GM03348 (cell line): ENCODE measurements at regions not wholly inside any gene's neighbourhood (a gene's known extent, or its start where the extent isn't known, plus 50 kb on each side); places are given as distances from the start of the nearest gene placed in this dataset.
"Not testable (repeated sequence)": the region's sequence is repeated elsewhere in the genome, so short reads cannot be mapped to it uniquely, and the experiment has no call there.

ENCODE experiments used
- DNase-seq: peaks from one replicate; pipeline ENCODE4 v3.0.0; 2012; ENCODE audit warnings: low spot score

DNA sequence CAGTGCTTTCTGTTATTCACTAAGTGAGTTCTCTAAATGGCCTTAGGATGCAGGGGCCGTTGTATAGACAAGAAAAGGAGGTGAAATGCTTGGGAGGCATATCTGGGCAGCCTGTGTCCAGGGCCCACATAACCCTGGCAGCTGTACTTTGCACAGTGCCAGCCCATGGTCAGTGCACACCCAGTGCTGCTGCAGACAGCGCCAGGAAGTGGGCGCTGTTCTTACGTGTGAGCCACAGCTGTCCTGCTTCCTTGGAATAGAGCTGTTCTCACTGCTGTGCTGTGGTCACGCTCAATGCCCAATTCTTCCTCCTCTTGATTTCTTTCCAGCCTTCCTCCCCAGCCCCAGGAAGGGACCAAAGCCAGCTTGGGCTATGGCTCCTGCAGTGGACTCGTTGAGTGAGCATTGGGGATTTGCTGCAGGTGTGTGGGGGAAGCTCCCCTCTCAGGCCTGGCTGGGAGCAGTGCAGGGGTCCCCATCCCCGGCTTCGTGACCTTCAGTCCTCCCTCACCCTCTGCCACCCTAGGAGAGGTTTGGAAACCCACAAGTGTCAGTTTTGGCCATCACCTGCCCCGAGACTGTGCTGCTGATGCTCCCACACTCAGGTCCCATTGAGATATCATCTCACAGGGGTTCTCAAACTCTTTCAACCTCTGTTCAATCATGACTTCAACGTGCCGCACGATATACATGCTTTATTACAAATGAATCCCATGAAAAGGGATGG is 246.8 kb upstream of the EXOC2 start:
- DNase-seq: no peak

DNA sequence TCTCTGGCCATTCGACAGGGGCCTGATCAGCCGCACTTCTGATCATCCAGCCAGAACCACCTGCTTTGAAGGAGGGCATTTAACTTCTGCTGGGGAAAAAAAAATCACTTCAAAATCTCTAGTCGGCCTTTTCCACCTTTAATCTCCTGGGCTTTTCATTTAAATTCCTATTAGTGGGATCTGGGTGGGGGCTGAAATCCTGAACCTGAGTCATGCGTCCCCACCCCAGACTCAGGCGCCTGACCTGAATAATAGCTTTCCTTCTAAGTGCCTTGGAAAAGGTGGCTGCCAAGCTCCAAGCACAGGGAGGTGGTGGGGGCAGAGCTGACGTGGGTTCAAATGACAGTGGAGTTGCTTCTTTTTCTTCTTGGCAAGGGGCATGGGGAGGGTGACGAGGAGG is 246.0 kb upstream of the EXOC2 start:
- DNase-seq: no peak

DNA sequence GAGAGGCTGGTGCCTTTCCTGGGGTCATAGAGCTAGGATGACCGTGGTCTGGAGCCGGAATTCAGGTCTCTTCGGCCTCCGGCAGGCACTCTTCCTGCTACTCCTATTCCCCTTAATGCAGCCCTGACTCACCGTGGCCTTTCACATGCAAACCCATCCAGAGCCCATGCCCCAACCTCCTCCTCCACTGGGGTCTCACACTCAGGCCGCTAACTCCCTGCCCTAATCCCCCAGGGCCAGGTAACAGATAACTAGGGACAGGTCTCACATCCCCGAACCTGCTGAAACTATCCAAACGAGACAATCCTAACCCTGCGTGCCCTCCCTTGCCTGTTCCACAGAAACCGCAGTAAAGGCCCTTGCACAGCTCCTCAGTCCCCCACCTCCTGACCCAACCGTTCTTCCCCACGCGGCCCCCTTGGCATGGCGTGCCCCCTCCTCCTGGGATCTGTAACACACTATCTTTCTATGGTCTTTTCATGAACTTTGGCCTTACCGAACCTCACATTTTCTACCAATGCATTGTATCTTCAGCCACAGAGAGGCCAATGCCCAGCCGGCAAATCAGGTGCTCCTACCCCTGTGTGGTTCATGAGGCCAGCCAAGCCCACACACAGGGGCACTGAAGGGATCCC is 245.4 kb upstream of the EXOC2 start:
- DNase-seq: no peak

DNA sequence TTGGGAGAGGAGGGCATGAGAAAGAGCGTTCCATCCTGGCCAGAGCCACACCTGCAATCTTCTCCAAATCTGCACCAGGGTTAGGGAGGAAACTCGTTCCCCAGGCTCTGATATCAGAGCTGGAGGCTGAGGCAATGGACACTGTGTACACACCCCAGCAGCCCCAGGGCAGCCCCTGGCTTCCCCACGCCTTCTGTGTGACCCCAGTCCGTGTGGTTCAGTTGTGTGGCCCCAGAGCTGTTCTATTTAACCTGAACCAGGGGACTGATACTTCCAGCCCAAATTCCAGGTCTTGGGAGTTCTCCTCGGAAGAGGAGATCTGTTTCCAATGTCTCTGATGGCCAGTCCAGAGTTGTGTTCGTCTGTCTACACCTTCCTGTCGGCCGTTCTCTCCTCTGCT is 242.6 kb upstream of the EXOC2 start:
- DNase-seq: no peak

DNA sequence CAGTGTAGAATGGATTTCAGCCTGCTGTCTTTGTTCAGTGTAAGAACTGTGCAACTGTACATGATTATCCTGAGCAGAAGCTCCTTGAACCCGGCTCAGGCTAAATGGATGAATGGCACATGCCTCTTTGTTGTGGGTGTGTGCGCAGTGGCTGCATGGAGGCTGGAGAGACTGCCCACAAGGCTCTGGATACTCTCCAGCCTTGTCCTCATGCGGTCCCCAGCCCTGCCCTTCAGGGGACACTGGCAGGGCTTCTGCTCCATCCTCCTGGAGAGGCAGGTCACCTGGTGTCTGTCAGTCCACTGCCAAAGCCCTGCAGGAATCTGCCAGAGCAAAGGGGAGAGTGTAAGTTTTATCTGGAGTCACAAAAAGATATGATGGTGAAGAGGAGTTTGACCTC is 241.7 kb upstream of the EXOC2 start:
- DNase-seq: no peak

DNA sequence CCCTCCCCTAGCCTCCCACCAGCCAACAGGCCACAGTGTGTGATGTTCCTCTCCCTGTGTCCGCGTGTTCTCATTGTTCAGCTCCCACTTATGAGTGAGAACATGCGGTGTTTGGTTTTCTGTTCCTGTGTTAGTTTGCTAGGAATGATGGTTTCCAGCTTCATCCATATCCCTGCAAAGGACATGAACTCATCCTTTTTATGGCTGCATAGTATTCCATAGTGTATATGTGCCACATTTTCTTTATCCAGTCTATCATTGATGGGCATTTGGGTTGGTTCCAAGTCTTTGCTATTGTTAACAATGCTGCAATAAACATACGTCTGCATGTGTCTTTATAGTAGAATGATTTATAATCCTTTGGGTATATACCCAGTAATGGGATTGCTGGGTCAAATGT is 239.0 kb upstream of the EXOC2 start:
- DNase-seq: not testable (repeated sequence)

DNA sequence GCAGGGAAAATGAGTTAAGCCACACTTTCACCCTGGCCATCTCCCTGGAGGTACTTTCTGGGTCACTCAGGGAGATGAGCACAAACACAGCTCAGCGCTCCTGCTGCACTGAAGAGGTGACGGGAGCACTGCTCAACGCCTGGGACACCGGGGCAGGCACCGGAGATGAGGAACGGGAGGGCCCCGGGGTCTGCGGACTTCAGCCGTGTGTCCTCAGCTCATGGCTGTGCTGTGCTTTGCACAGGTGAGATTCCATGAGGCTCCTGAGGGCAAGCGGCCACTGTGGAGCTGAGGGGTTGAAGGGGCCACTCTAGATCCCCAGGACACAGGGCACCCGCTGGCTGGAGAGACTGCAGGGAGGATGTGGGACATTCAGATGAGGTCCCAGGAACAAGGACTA is 234.2 kb upstream of the EXOC2 start:
- DNase-seq: no peak

DNA sequence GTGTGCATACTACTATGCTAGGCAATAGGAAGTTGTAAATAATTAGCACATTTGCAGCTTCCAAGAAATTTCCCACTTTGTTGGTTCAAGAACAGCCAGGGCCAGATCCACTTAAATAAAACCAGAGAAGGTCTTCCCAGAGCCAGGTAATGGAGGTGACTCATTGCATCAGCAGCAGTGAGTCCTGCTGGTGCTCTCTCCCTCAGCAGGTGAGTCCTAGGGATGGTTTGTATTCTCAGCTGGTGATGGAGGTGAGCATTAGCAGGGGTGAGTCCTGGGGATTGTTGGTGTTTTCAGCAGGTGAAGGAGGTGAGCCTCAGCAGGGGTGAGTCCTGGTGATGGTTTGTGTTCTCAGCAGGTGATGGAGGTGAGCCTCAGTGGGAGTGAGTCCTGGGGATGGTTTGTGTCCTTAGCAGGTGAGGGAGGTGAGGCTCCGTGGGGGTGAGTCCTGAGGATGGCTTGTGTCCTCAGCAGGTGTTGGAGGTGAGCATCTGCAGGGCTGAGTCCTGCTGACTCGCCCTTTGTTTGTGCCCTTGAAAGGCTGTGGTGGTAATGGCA is 232.8 kb upstream of the EXOC2 start:
- no peak for DNase-seq

DNA sequence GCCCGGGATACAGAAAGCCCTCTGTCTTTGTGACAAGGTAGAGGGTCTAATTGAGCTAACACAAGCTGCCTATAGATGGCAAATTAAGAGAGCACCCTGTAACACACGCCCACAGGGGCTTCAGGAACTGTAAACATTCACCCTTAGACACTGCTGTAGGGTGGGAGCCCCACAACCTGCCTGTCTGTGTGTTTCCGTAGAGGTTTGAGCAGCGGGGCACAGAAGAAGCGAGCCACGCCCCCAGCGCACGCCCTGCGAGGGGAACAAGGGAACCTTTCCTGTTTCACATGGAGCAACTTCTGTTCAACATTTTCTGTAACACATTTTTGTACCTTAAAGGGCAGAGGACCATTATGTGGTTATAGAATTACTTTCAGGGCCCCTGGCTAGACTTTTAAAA is 231.7 kb upstream of the EXOC2 start:
- no peak for DNase-seq

DNA sequence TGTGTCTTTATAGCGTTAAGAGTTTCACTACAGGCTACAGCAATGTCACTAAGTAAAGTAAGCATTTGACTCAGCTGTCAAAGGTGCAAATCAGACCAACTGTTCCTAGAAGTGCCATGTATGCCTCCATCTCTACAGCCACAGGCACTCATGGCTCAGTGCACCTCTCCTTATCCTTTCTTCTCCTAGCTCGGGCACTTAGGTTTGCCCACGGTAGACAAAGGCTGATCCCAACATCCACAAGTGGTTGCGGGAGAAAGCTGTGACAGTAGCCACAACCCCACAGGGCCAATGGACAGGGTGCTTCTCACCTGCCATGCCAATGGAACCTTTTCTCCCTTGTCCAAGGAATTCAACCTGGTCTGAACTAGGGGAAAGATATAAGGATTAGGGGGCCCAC is 228.5 kb upstream of the EXOC2 start:
- DNase-seq: no peak

DNA sequence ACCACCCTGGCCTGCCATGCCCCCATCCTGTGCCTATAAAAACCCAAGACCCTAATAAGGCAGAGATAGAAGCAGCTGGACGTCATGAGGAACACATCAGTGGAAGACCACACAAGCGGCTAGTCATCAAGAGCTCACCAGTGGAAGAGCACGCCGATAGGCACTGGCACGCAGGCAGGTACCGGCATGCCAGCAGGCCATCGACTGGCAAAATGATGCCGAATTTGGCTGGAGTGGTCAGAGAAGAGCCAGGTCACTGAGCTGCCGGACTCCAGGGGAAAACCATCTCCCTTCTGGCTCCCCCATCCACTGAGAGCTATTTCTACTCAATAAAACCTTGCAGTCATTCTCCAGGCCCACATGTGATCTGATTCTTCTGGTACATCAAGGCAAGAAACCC is 227.6 kb upstream of the EXOC2 start:
- no peak for DNase-seq

DNA sequence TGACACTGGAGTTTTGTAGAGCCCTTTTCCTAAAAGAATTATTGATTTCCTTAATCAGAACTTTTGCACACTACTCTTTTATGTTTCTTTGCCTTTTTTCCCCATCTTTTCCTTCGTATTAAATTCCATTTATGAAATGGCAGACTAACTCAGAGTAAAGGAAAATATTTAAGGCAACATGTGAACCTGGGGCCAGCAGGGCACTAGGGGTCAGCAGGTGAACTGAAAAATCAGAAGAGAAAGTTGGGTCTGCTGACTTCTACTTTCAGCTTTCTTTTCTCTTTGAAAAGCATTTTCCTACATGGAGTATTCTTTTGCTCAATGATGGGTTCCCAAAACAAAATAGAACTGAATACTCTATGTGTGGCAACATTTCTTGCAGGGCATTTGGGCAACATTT is 226.6 kb upstream of the EXOC2 start:
- no peak for DNase-seq

DNA sequence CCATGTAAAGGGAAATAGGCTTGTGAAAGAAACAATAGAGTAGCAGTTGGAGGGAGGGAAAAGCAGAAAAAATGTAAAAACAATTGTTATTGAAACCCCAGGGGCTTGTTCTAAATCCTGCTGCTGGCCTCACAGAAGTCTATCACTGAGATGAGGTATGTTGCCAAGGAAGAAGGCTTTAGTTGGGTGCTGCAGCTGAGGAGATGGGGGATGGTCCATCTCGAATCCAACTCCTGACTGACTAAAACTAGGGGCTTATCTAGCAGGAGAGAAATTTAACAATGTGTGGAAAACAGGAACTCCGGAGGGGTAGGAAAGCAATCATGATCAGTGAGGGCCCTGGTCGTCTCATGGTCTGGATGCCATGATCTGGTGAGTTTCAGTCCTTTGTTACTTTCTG is 225.0 kb upstream of the EXOC2 start:
- no peak for DNase-seq

DNA sequence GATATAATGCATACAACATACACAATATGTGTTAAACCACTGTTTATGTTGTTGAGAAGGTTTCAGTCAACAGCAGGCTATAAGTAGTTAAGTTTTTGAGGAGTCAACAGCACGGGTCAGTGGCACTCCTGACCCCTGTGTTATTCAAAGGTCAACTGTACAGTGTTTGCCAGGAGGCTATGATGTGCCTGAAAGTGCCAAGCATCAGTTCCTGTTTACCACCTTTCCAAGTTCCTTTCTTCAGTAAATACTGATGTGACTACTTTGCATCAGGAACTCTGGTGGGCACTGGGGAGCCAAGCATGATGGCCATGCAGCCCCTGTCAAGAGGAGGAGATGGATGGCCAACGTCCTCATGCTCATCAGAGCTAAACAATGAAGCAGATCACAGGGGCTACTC is 224.4 kb upstream of the EXOC2 start:
- no peak for DNase-seq

DNA sequence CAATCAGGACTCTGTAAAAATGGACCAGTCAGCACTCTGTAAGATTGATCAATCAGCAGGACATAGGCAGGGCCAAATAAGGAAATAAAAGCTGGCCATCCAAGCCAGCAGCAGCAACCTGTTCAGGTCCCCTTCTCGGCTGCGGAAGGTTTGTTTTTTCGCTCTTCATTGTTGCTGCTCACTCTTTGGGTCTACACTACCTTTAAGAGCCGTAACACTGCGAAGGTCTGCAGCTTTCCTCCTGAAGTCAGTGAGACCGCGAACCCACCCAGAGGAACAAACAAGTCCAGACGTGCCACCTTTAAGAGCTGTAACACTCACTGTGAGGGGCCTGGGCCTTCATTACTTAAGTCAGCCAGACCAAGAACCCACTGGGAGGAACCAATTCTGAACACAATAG is 223.2 kb upstream of the EXOC2 start:
- DNase-seq: no peak

DNA sequence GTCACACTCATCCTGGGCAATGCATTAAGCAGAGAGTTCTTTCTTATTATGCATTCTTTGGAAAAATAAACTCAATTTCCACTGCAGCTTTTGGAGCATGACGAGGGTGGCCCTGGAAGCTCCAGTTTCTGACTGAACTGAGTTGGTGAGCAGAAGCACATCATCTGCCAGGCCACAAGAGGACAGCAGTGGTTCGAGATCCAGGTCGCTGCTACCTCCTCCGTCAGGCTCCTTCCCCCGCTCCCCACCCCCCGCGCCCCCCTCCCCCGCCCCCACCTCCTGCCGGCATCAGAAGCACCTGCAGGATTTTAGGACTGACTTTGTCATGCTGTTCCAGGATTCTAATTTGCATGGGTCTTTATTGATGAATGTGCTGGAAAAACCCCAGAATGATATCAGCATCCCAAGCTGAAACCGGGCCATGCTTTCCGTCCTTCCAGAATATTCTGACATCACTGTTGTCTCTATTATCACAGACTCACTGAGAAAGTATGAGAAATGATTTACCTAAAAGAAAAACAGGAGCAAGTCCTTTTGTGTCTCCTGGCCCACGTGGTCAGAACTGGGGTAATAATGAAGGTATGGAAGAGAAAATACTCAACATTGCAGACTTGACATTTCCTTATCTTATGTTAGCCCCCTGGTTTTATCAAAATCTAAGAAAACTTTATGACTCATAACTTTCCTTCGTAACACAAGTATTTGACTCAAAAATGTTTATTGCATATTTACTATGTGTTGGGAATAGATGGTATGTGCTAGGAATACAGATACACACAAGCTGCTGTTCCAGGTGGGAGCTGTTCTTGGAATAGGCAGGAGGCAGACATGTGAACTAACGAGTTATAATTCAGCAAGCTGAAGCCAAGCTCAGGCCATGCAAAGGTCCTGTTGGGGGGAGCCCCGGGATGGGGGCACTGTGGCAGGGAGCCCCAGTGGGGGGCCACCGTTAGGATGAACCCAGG is 220.2 kb upstream of the EXOC2 start:
- peak; percentile 71 for DNase-seq

DNA sequence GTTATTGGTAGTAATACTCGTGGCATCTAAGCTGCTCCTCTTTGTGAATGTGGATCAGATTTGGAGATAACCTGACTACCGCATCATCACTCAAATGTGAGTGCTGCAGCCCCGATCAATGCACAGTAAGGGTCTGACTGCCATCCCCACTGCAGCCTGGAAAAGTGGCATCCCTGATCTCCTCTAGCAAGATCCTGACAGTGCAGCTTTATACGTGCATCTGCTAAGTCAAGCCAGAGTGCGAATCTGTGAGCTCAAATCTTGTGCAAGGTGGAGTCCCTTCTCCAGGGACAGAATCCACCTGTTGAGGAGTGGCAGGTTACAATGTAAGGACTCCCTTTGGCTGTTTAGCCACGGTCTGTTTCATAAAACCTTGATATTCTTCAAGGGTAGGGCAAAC is 215.0 kb upstream of the EXOC2 start:
- DNase-seq: no peak

DNA sequence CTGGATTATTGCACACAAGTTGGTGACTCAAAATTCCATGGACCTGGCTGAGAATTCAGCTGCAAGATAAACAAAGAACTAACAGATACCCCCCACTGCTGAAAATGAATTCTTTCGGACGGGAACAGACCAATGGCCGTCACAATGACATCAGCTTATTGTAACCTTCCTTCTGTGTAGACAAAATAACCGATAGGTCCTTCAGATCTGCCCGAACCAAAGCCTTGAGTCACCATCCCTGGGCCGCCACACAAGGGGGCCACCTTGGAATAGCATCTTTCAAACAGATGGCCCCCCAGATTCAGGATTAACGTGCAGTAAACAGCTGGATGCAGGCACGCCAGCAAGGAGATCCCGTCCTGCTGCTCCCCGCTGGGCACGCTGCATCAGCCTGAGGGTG is 214.0 kb upstream of the EXOC2 start:
- DNase-seq: no peak

DNA sequence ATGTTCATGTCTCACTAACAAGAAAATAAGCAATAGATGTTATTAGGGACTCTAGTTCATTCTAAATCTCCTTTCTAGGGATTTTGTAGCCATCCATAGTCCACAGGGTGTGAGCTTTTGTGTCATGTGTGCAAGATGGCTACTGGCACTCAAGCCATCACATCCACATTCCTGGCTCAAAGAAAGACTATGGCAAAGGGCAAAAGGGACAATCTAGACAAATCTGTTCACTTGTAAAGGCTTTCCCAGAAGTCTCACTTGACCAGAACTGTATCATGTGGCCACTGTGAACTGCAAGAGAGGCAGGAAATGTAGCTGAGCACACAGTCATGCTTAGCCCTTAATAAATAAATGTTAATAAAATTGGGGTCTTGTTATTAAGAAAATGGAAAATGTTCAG is 212.6 kb upstream of the EXOC2 start:
- DNase-seq: no peak

DNA sequence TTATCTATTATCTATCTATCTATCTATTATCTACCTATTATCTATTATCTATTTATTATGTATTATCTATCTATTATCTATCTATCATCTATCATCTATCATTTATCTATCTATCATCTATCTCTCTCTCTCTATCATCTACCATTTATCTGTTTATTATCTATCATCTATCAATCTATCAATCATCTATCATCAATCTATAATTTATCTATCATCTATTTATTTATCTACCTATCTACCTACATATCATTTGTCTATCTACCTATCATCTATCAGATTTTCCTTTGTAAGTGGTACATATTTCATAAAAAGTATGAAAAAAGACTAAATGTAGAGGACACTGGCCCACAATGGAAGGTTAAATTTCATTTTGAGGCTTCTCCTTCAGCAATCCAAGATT is 212.1 kb upstream of the EXOC2 start:
- no peak for DNase-seq

DNA sequence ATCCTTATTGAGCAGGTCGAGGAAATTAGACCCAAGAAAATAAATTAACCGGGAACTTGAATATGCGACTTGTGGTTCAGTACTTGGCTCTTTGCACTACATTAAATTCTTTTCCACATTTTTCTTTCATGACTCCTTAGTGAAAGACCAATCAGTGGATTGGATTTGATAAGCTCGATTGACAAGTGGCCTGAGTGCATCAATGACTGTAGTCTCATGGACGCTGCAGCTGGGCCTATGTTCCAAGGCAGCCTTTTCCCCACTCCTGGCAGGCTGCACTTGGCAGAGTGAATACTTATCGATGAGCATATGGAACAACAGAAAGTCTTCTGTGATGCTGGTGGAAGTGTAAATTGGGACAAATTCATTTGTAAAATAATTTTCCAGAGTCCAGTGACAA is 210.8 kb upstream of the EXOC2 start:
- DNase-seq: peak; percentile 66

DNA sequence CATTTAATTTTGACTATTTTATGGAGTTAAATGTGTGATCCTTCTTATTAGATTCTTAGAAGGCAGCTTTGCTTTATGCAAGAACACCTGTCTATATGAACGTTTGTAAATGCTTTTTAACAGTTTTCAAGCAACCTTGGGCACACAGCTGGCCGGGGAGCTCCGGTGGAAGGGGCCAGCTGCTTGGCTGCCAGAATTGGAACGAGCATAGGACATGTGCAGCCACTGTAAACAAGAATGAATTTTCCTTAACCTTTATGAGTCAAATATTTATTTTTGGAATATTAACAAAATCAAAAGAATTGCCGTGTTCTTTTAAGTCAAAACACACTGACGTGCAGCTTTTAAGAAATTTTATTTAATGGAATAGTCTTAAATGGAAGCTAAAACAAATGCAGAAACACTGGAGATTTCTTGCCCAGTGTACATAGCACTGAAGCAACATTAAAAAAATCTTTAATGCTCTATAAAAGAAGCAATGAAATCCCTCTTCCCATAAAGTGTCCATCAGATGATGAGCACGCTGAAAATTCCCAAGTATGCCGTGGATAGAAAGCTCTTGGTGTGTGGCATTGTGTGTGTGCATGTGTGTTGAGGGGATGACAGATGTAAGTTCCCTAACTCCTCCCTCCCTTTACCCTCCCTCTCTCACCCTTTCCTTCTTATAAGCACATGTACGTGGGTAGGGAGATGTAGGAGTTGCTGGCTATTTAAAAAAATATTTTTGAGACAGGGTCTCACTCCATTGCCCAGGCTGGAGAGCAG is 208.9 kb upstream of the EXOC2 start:
- DNase-seq: no peak
